ACC112 (cell line): ENCODE measurements at regions not wholly inside any gene's neighbourhood (a gene's known extent, or its start where the extent isn't known, plus 50 kb on each side); places are given as distances from the start of the nearest gene placed in this dataset.

Experiments used
- H2AFZ ChIP-seq: fragments of 200-600 bp; sonication (generic); one replicate; pipeline ENCODE4 v1.6.0; 2017; ENCODE audit warnings: antibody characterized with exemption, low read length; ENCODE audit not compliant: unreplicated experiment
- H3K27ac ChIP-seq: fragments of 200-600 bp; sonication (generic); 2 replicates; pipeline ENCODE4 v1.5.1; 2014; ENCODE audit warnings: low read depth, mild to moderate bottlenecking, antibody characterized with exemption, low read length, moderate library complexity
- H3K27me3 ChIP-seq: fragments of 200-600 bp; sonication (generic); 2 replicates; pipeline ENCODE4 v1.6.1; 2014; ENCODE audit warnings: mild to moderate bottlenecking, antibody characterized with exemption, low read length, moderate library complexity, mixed read lengths; ENCODE audit not compliant: insufficient read depth
- H3K36me3 ChIP-seq: fragments of 200-600 bp; sonication (generic); 2 replicates; pipeline ENCODE4 v1.6.1; 2016; ENCODE audit warnings: mild to moderate bottlenecking, antibody characterized with exemption, low read length, moderate library complexity, mixed read lengths; ENCODE audit not compliant: insufficient read depth
- H3K4me1 ChIP-seq: fragments of 200-600 bp; sonication (generic); one replicate; pipeline ENCODE4 v1.6.1; 2016; ENCODE audit warnings: low read length, mixed read lengths; ENCODE audit not compliant: insufficient read depth, unreplicated experiment, control insufficient read depth
- H3K4me3 ChIP-seq: fragments of 200-600 bp; sonication (generic); 2 replicates; pipeline ENCODE4 v1.5.1; 2014; ENCODE audit warnings: mild to moderate bottlenecking, low read depth, low read length
- H3K79me2 ChIP-seq: fragments of 200-600 bp; sonication (generic); one replicate; pipeline ENCODE4 v1.6.0; 2016; ENCODE audit warnings: low read length; ENCODE audit not compliant: control insufficient read depth, unreplicated experiment, insufficient read depth

DNA sequence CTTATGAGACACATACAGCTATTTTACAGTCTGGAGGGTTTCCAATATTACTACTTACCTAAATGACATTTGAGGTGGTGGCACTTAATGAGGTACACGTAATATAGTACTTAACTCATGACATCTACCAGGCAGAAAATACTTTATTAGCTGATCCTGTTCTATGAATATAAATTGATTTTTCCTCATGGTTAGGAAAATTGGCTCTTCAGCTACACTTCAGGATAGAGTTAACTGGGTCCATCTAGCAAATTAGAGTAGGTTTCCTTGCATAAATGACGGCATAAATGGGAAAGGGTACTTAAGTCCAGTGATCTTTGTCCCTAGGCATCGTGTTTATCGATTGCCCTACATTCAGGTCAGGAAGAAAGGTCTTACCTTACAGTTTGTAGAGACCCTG lies 988.8 kb upstream of the TMPRSS15 start:
- no peak overlapping the region for H2AFZ ChIP-seq
- no peak overlapping the region for H3K4me3 ChIP-seq
- no peaks in the 10 kb centered on the region for H3K4me1 ChIP-seq
- no peaks in the 10 kb centered on the region for H3K36me3 ChIP-seq
- H3K79me2 ChIP-seq = no peaks in the 10 kb centered on the region
- no peak overlapping the region for H3K27ac ChIP-seq
- H3K27me3 ChIP-seq = no peaks in the 10 kb centered on the region

DNA sequence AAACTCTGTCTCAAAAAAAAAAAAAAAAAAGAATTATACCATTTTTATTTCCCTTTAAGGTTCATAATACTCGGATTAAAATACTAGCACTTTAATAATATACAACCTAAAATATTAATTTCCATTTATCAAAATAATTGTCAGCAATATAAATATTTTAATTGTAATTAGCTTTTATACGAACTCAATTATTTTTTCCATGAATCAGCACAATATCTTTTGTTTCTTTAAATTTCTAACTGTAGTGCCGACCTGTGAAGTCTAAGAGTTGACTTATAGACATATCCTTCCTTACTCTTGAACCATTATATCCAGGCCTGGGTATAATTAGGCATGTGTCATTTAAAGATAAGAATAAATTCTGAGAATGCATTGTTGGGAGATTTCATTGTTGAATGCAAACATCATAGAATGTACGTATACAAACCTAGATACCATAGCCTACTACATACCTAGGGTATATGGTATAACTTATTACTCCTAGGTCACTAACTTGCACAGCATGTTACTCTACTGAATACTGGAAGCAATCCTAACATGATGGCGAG lies 996.7 kb upstream of the TMPRSS15 start:
- H3K4me1 ChIP-seq = no peaks in the 10 kb centered on the region
- no peaks in the 10 kb centered on the region for H3K27me3 ChIP-seq
- H3K4me3 ChIP-seq = no peak overlapping the region
- H3K36me3 ChIP-seq = no peaks in the 10 kb centered on the region
- H3K79me2 ChIP-seq = no peaks in the 10 kb centered on the region
- no peak overlapping the region for H2AFZ ChIP-seq
- H3K27ac ChIP-seq = no peak overlapping the region

DNA sequence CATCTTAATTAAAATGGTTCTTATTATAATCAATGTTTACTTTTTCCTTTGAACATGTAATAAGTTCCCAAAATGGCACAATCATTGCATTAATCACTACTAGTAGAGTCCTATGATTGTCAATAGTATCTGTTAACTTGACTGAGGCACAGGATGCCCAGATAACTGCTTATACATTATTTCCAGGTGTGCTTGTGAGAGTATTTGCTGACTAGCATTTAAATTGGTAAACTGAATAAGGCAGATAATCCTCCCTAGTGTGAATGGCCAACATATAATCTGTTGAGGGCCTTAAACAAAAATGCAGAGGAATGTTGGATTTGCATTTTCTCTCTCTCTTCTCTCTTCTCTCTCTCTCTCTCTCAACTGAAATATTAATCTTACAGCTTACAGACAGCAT lies 999.3 kb upstream of the TMPRSS15 start:
- no peaks in the 10 kb centered on the region for H3K4me1 ChIP-seq
- no peak overlapping the region for H3K27ac ChIP-seq
- no peak overlapping the region for H3K4me3 ChIP-seq
- H3K27me3 ChIP-seq = no peaks in the 10 kb centered on the region
- H3K36me3 ChIP-seq = no peaks in the 10 kb centered on the region
- no peak overlapping the region for H2AFZ ChIP-seq
- H3K79me2 ChIP-seq = no peaks in the 10 kb centered on the region

DNA sequence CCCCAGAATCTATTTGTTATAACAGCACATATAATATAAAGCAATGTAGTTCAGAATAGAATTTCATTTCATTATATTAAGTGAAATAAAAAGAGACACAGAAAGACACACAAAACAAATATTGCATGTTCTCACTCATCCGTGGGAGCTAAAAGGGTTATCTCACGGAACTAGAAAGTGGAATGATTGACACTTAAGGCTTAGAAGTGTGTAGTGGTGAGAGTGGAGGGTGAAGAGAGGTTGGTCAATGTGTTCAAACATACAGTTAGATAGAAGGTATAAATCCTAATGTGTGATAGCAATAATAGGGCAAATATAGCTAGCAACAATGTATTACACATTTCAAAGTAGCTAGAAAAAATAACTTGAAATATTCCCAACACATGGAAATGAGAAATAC lies 1001.7 kb upstream of the TMPRSS15 start:
- no peaks in the 10 kb centered on the region for H3K27me3 ChIP-seq
- no peak overlapping the region for H3K4me3 ChIP-seq
- no peak overlapping the region for H3K27ac ChIP-seq
- H3K36me3 ChIP-seq = no peaks in the 10 kb centered on the region
- no peaks in the 10 kb centered on the region for H3K79me2 ChIP-seq
- no peaks in the 10 kb centered on the region for H3K4me1 ChIP-seq
- H2AFZ ChIP-seq = no peak overlapping the region

DNA sequence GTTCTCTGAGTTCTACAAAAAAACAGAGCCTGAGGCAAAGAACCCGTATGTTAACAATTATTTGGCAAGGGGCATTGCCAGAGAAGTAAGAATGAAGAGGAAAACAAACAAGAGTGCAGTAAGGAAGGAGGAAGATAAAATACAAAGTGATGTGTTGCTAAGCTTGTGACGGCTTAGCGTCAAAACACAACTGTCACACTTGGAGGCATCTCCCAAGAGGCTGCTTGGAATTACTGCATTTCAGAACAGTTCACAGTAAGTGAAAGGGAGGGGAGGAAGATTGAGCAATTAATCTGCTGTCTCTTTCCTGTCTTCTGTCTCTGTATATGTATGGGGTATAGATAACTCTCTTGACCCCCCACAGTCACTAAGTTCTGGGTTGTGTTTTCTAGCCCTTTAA lies 1017.0 kb upstream of the TMPRSS15 start:
- no peaks in the 10 kb centered on the region for H3K27me3 ChIP-seq
- H3K4me1 ChIP-seq = no peaks in the 10 kb centered on the region
- no peak overlapping the region for H3K27ac ChIP-seq
- H3K36me3 ChIP-seq = no peaks in the 10 kb centered on the region
- no peaks in the 10 kb centered on the region for H3K79me2 ChIP-seq
- no peak overlapping the region for H2AFZ ChIP-seq
- H3K4me3 ChIP-seq = no peak overlapping the region

DNA sequence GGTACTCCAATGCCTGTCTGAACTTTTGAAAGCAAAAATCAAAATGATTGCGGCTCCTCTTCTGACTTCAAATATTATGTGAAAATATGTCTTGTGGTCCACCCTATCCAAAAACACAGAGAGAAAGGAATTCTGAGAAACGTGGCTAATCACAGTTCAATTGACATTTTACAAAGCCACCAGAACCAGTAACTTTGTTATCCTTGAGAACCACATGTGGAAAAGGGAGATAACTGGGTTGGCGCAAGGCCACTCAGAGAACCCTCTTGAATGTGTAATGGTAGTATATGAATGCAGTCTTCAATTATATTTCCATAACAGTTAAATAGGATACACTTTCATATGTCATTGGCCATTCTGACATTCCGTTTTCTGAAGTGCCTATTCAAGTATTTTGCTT lies 1030.0 kb upstream of the TMPRSS15 start:
- Histone ChIP-seq H2AFZ (no peak overlapping the region), H3K4me3 (no peak overlapping the region), H3K27ac (no peak overlapping the region), H3K36me3 (no peaks in the 10 kb centered on the region), H3K27me3 (no peaks in the 10 kb centered on the region), H3K79me2 (no peaks in the 10 kb centered on the region), H3K4me1 (no peaks in the 10 kb centered on the region)

DNA sequence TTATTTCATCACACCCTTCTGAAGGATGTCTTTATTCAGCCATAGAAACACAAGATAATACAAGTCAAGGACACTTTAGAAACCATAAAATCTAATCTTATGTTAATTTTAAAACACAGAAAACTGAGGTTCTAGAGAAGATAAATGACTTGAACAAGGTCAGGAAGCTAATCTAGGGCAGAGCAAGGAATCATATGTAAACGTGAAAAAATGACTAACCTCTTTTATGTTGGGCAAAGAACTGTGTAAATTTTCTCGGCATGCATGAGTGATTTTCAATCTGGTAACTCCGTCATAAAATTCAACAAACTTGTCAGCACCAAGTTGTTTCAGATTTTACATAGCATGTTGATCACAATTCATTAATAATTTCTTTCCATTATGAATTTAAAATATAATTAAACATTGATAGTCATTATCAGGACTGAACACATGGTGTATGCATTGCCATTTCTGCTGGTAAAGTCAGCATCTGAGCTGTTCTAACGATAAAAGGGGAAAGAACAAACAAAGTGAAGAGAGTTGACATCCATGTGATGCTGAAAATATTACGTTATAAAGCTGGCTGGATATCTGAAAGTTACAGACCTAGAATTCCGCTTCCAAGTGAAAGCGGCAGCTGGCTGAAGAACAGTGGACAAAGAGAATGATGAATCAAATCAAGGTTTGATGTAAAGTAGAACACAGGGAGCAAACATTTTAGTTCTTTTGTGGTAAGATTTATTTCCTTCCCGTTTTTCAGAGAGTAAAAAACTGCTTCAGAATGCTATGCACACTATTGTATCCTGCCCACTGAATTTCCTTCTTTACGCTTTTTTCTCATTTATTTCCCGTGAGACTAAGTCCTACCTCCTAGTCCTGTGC lies 1037.4 kb upstream of the TMPRSS15 start:
- H3K79me2 ChIP-seq = no peaks in the 10 kb centered on the region
- no peaks in the 10 kb centered on the region for H3K27me3 ChIP-seq
- H3K4me1 ChIP-seq = no peaks in the 10 kb centered on the region
- no peaks in the 10 kb centered on the region for H3K36me3 ChIP-seq
- no peak overlapping the region for H3K4me3 ChIP-seq
- no peak overlapping the region for H3K27ac ChIP-seq
- no peak overlapping the region for H2AFZ ChIP-seq

DNA sequence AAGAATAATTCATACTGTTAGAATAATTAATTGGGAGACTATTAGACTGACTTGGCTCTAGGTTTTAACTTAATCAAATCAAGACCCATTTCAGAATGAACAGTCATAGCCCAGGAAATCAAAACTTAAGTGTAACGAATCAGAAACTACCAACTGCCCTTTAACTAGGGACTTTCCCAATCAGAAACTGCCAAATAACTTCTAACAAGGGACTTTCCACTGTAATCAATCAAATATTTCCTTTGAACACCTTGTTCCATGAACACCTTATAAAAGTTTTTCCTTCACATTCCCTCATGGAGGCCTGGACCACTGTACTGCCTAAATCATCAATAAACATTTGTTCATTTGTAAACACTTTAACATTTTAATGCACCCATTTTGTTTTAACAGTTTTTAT lies 1054.7 kb upstream of the TMPRSS15 start:
- no peak overlapping the region for H2AFZ ChIP-seq
- no peak overlapping the region for H3K27ac ChIP-seq
- no peak overlapping the region for H3K4me3 ChIP-seq
- no peaks in the 10 kb centered on the region for H3K79me2 ChIP-seq
- no peaks in the 10 kb centered on the region for H3K27me3 ChIP-seq
- H3K4me1 ChIP-seq = no peaks in the 10 kb centered on the region
- no peaks in the 10 kb centered on the region for H3K36me3 ChIP-seq

DNA sequence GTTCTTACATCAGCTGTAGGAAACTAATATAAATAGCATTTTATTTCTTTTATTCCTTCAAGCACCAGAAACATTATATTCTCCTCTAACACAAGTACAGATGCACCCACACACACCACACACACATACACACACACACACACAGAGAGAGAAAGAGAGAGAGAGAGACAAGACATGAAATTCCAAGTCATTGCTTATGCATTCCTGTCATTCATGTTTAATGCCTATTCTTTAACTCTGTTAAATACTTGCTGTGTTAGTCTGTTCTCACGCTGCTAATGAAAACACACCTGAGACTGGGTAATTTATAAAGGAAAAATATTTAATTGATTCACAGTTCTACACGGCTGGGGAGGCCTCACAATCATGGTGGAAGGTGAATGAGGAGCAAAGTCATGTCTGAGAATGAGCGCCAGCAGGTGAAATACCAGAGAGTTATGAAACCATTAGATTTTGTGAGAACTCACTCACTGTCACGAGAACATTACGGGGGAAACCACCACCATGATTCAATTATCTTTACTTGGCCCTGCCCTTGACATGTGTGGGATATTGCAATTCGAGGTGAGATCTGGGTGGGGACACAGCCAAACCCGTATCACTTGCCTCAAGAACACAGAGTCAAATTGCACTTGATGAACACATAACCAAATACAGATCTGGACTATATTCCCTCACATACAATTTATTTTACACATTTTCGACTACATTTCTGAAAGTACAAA lies 1058.1 kb upstream of the TMPRSS15 start:
- H3K79me2 ChIP-seq = no peaks in the 10 kb centered on the region
- H2AFZ ChIP-seq = no peak overlapping the region
- H3K36me3 ChIP-seq = no peaks in the 10 kb centered on the region
- no peak overlapping the region for H3K27ac ChIP-seq
- H3K27me3 ChIP-seq = no peaks in the 10 kb centered on the region
- H3K4me3 ChIP-seq = no peak overlapping the region
- no peaks in the 10 kb centered on the region for H3K4me1 ChIP-seq

DNA sequence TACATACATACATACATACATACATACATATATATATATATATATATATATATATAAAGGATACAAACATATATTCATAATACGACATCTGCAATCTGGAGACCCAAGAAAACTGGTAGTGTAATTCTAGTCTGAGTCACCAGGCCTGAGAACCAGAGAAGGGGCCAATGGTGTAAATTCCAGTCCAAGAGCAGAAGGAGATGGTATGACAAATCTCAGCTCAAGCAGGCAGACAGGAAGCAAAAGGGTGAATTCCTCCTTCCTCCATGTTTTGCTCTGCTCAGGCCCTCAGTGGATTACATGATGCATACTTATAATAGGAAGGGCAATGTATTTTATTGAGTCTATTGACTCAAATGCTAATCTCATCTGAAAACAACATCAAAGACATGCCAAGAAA lies 1060.4 kb upstream of the TMPRSS15 start:
- H2AFZ ChIP-seq = no peak overlapping the region
- no peaks in the 10 kb centered on the region for H3K27me3 ChIP-seq
- H3K27ac ChIP-seq = no peak overlapping the region
- H3K79me2 ChIP-seq = no peaks in the 10 kb centered on the region
- H3K4me3 ChIP-seq = no peak overlapping the region
- H3K36me3 ChIP-seq = no peaks in the 10 kb centered on the region
- H3K4me1 ChIP-seq = no peaks in the 10 kb centered on the region
